ENCODE measurements at regions not wholly inside any gene's neighbourhood (a gene's known extent, or its start where the extent isn't known, plus 50 kb on each side); places are given as distances from the start of the nearest gene placed in this dataset.

DNA sequence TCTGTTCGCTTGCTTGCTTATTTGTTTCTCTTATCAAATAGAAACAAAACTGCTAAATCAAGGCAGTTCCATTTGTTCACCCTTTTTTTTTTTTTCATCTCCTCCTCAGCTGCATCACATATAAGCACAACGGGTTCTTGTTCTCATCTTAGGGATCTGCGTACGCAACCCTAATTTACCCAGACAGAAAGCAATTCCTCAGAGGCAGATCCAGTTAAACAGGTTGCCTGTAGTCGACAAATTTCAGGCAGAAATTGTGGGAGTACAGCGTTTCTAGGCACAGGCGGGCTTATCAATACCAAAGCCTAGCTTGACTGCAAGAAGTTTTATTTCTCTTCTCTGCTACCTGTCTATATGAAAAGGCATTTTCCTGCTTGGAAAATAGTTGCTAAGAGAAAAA, 565.4 kb downstream of the NXPH1 start:
- intact Hi-C loops (cut with DNase I), result no loop called here
- Histone ChIP-seq H3K4me3 (no peak overlapping the region), H3K9me3 (no peaks in the 10 kb centered on the region), H3K27me3 (no peaks in the 10 kb centered on the region), H3K27ac (no peak overlapping the region), H3K4me1 (ENCODE audit: insufficient read depth) (no peaks in the 10 kb centered on the region), H3K36me3 (no peaks in the 10 kb centered on the region)
- DNase-seq, result no peak
- TF ChIP-seq POLR2A (IDR thresholded peaks at IDR 0.05) (no peak), EP300 (IDR thresholded peaks at IDR 0.05) (no peak)
- TF ChIP-seq, protein P1, sequence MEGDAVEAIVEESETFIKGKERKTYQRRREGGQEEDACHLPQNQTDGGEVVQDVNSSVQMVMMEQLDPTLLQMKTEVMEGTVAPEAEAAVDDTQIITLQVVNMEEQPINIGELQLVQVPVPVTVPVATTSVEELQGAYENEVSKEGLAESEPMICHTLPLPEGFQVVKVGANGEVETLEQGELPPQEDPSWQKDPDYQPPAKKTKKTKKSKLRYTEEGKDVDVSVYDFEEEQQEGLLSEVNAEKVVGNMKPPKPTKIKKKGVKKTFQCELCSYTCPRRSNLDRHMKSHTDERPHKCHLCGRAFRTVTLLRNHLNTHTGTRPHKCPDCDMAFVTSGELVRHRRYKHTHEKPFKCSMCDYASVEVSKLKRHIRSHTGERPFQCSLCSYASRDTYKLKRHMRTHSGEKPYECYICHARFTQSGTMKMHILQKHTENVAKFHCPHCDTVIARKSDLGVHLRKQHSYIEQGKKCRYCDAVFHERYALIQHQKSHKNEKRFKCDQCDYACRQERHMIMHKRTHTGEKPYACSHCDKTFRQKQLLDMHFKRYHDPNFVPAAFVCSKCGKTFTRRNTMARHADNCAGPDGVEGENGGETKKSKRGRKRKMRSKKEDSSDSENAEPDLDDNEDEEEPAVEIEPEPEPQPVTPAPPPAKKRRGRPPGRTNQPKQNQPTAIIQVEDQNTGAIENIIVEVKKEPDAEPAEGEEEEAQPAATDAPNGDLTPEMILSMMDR (IDR thresholded peaks at IDR 0.05), result no peak
- 67 to 80% (median 70%) methylated on average over 7 of the region's 7 CpGs for WGBS, 3 donors

- no peaks in the 10 kb centered on the region for H3K36me3 ChIP-seq
- H3K4me1 ChIP-seq (ENCODE audit: insufficient read depth), result no peaks in the 10 kb centered on the region
- H3K27me3 ChIP-seq, result no peaks in the 10 kb centered on the region
- intact Hi-C loops (cut with DNase I), result no loop called here
- H3K9me3 ChIP-seq, result no peaks in the 10 kb centered on the region
- no peak for DNase-seq
- WGBS, 3 donors, result 19 to 29% (median 23%) methylated on average over 5 of the region's 5 CpGs
- H3K4me3 ChIP-seq, result no peak overlapping the region
- H3K27ac ChIP-seq, result no peak overlapping the region
- TF ChIP-seq EP300 (IDR thresholded peaks at IDR 0.05), result no peak
- TF ChIP-seq, protein P1 (IDR thresholded peaks at IDR 0.05), result no peak
- no peak for TF ChIP-seq POLR2A (IDR thresholded peaks at IDR 0.05)
Measured at GRCh38 chr7:9013940-9014339, 580.5 kb downstream of the NXPH1 start.

DNA sequence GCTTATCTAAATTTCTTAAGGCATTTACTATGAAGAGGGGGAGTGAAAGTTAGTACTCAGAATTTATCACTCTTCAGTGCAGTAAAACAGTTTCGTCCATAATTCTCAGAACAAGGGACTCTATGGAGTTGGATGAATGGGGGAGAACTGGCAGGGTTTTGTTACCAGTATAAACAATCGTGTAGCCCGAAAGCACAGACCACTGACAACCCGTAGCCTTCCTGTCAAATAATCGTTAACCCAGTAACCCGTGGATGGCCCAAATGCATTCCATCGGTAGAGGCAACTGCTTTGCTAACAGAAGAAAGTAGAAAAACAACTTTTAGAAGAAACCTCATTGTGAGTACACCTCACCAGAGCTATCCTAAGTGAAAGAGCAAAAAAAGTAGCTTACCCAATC, 583.9 kb downstream of the NXPH1 start:
- H3K4me1 ChIP-seq (ENCODE audit: insufficient read depth), result no peaks in the 10 kb centered on the region
- no peak overlapping the region for H3K27ac ChIP-seq

DNA sequence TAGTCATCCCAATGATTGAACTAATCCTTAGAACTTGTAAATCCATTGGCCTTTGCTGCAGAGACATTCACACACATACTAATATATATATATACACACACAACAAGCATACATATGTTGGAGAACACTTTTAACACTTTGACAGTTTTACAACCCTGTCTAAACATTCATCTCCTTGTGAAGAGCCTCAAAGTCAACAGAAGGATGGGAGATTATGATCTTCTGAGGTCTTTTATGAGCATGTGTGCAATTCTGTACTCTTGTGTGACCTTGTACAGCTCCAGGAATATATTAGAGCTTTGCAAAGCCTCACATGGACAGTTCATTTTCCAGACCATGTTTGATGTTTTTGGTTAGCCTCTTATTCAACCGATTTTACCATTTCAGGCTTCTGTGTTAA, 589.0 kb downstream of the NXPH1 start:
- intact Hi-C loops (cut with DNase I), result no loop called here

More for the DNA sequence above, 583.9 kb downstream of the NXPH1 start:
- intact Hi-C loops (cut with DNase I), result no loop called here
- WGBS, 3 donors, result 38 to 74% (median 72%) methylated on average over 7 of the region's 7 CpGs
- no peak for TF ChIP-seq POLR2A (IDR thresholded peaks at IDR 0.05)
- TF ChIP-seq, protein P1 (IDR thresholded peaks at IDR 0.05), result no peak
- TF ChIP-seq EP300 (IDR thresholded peaks at IDR 0.05), result no peak
- Histone ChIP-seq H3K9me3 (no peaks in the 10 kb centered on the region), H3K4me3 (no peak overlapping the region), H3K27me3 (no peaks in the 10 kb centered on the region), H3K36me3 (no peaks in the 10 kb centered on the region)
- no peak for DNase-seq

More for the DNA sequence above, 589.0 kb downstream of the NXPH1 start:
- no peaks in the 10 kb centered on the region for H3K4me1 ChIP-seq (ENCODE audit: insufficient read depth)
- H3K27ac ChIP-seq, result no peak overlapping the region
- TF ChIP-seq, protein P1 (IDR thresholded peaks at IDR 0.05), result no peak
- TF ChIP-seq EP300 (IDR thresholded peaks at IDR 0.05) (no peak), POLR2A (IDR thresholded peaks at IDR 0.05) (no peak)
- no peaks in the 10 kb centered on the region for H3K9me3 ChIP-seq
- no peaks in the 10 kb centered on the region for H3K36me3 ChIP-seq
- no peak overlapping the region for H3K4me3 ChIP-seq
- H3K27me3 ChIP-seq, result no peaks in the 10 kb centered on the region
- 46 to 69% (median 67%) methylated on average over 1 of the region's 1 CpG for WGBS, 3 donors
- no peak for DNase-seq
